ENCODE measurements at regions not wholly inside any gene's neighbourhood (a gene's known extent, or its start where the extent isn't known, plus 50 kb on each side); places are given as distances from the start of the nearest gene placed in this dataset.
A peak's percentile ranks its signal among the peaks of the same experiment; 100 is the strongest.

- TF ChIP-seq REST (IDR thresholded peaks at IDR 0.05; ENCODE audit: borderline replicate concordance) (peak; percentile 62; the same call in 1 of the 2 replicates), REST (CRISPR knock-in tag; IDR thresholded peaks at IDR 0.05; ENCODE audit: low read depth) (no peak), RAD21 (CRISPR knock-in tag; conservative IDR thresholded peaks at IDR 0.05 in 1 of 2, IDR thresholded peaks at IDR 0.05 in 1 of 2) (peak; percentile 45 to 60), HBP1 (CRISPR knock-in tag; IDR thresholded peaks at IDR 0.05) (no peak), SREBF1 (IDR thresholded peaks at IDR 0.05; ENCODE audit: borderline replicate concordance, low read depth, low read length) (no peak)
Measured at GRCh38 chr20:50399917-50400704, 110.1 kb upstream of the PTPN1 start (continued).

Data from K562 (cell line).